GM23338 (cell line): ENCODE measurements at regions not wholly inside any gene's neighbourhood (a gene's known extent, or its start where the extent isn't known, plus 50 kb on each side); places are given as distances from the start of the nearest gene placed in this dataset.

Experiments
- ATAC-seq: fragments of 200-7000 bp; cut with Tn5 transposase; 3 replicates; pipeline ENCODE4 v1.9.1; 2020
- DNase-seq: peaks from one replicate; pipeline ENCODE4 v3.0.0-alpha.2; 2015; ENCODE audit warnings: low spot score
- H2AFZ ChIP-seq: fragments of 200-600 bp; sonication (generic); 2 replicates; pipeline ENCODE4 v1.8.0; 2016; ENCODE audit warnings: antibody characterized with exemption, mild to moderate bottlenecking, moderate library complexity
- H3F3A ChIP-seq: fragments of 200-600 bp; sonication (generic); replicated peaks from 2 replicates; pipeline ENCODE4 v1.8.0; 2017; ENCODE audit warnings: antibody characterized with exemption, mixed run types, low read depth
- H3K27ac ChIP-seq: fragments of 200-600 bp; sonication (generic); 2 replicates; pipeline ENCODE4 v1.6.1; 2016; ENCODE audit warnings: low read depth
- H3K27me3 ChIP-seq: fragments of 200-600 bp; sonication (generic); 2 replicates; pipeline ENCODE4 v1.8.0; 2016; ENCODE audit warnings: mild to moderate bottlenecking, mixed run types, moderate library complexity; ENCODE audit not compliant: insufficient read depth
- H3K36me3 ChIP-seq: fragments of 200-600 bp; sonication (generic); 2 replicates; pipeline ENCODE4 v1.8.0; 2016; ENCODE audit warnings: mild to moderate bottlenecking; ENCODE audit not compliant: insufficient read depth
- H3K4me1 ChIP-seq: fragments of 200-600 bp; sonication (generic); 2 replicates; pipeline ENCODE4 v1.8.0; 2016; ENCODE audit warnings: mild to moderate bottlenecking, moderate library complexity; ENCODE audit not compliant: insufficient read depth
- H3K4me2 ChIP-seq: fragments of 200-600 bp; sonication (generic); 2 replicates; pipeline ENCODE4 v1.7.1; 2017; ENCODE audit warnings: mixed run types
- H3K4me3 ChIP-seq: fragments of 200-600 bp; sonication (generic); 2 replicates; pipeline ENCODE4 v1.6.1; 2016; ENCODE audit warnings: mixed run types
- H3K79me2 ChIP-seq: fragments of 200-600 bp; sonication (generic); replicated peaks from 2 replicates; pipeline ENCODE4 v1.8.0; 2017; ENCODE audit warnings: mild to moderate bottlenecking; ENCODE audit not compliant: insufficient read depth
- H3K9me2 ChIP-seq: fragments of 200-600 bp; sonication (generic); 2 replicates; pipeline ENCODE4 v1.8.0; 2017; ENCODE audit not compliant: insufficient read depth
- H4K20me1 ChIP-seq: fragments of 200-600 bp; sonication (generic); replicated peaks from 2 replicates; pipeline ENCODE4 v1.8.0; 2017; ENCODE audit warnings: mild to moderate bottlenecking; ENCODE audit not compliant: insufficient read depth
- H3K27ac Mint-ChIP-seq: 2 replicates; pipeline ENCODE4 v1.8.0; 2020; ENCODE audit warnings: inconsistent platforms, mild to moderate bottlenecking, moderate library complexity, mixed read lengths
- H3K27me3 Mint-ChIP-seq: 3 replicates; pipeline ENCODE4 v1.8.0; 2022; ENCODE audit warnings: low read depth, mild to moderate bottlenecking, moderate library complexity, mixed read lengths, inconsistent platforms; ENCODE audit not compliant: insufficient read depth, poor library complexity
- H3K36me3 Mint-ChIP-seq: 3 replicates; pipeline ENCODE4 v1.8.0; 2021; ENCODE audit warnings: low read depth, mild to moderate bottlenecking, inconsistent platforms, moderate library complexity, mixed read lengths
- H3K4me1 Mint-ChIP-seq: 3 replicates; pipeline ENCODE4 v1.8.0; 2020; ENCODE audit warnings: mild to moderate bottlenecking, inconsistent platforms, mixed read lengths
- H3K4me3 Mint-ChIP-seq: 3 replicates; pipeline ENCODE4 v1.8.0; 2021; ENCODE audit warnings: moderate library complexity, mild to moderate bottlenecking, inconsistent platforms, mixed read lengths
- H3K9me3 Mint-ChIP-seq: 3 replicates; pipeline ENCODE4 v1.8.0; 2020; ENCODE audit warnings: moderate library complexity, mild to moderate bottlenecking, inconsistent platforms, mixed read lengths
- CREB1 ChIP-seq: fragments of 250-450 bp; sonication (Bioruptor Pico); IDR thresholded peaks from 2 replicates; pipeline ENCODE4 v1.5.0; 2020; ENCODE audit warnings: low read depth, mild to moderate bottlenecking, moderate library complexity
- EZH2 ChIP-seq: fragments of 200-600 bp; sonication (generic); IDR thresholded peaks from one replicate; pipeline ENCODE4 v1.8.0; 2017; ENCODE audit warnings: antibody characterized with exemption, mild to moderate bottlenecking, low read depth; ENCODE audit not compliant: unreplicated experiment
- EZH2phosphoT487 ChIP-seq: fragments of 200-600 bp; sonication (generic); IDR thresholded peaks from one replicate; pipeline ENCODE4 v1.8.1; 2018; ENCODE audit warnings: antibody characterized with exemption; ENCODE audit not compliant: unreplicated experiment
- JUNB ChIP-seq: IDR thresholded peaks from one replicate; pipeline ENCODE4 v1.6.1; 2016; ENCODE audit warnings: antibody characterized with exemption; ENCODE audit not compliant: unreplicated experiment
- NANOG ChIP-seq: IDR thresholded peaks from 2 replicates; pipeline ENCODE4 v1.6.1; 2016; ENCODE audit warnings: antibody characterized with exemption, borderline replicate concordance
- POLR2AphosphoS5 ChIP-seq: IDR thresholded peaks from 2 replicates; pipeline ENCODE4 v1.6.1; 2016; ENCODE audit warnings: antibody characterized with exemption, low read depth
- STAT1 ChIP-seq: IDR thresholded peaks from one replicate; pipeline ENCODE4 v1.6.1; 2016; ENCODE audit warnings: antibody characterized with exemption; ENCODE audit not compliant: unreplicated experiment
- ZNF114 ChIP-seq: fragments of 250-450 bp; sonication (Bioruptor Pico); IDR thresholded peaks from 2 replicates; pipeline ENCODE4 v1.5.0; 2020; ENCODE audit warnings: mild to moderate bottlenecking, moderate library complexity
- ZNF331 ChIP-seq: fragments of 250-450 bp; sonication (Bioruptor Pico); IDR thresholded peaks from 2 replicates; pipeline ENCODE4 v1.5.0; 2020; ENCODE audit warnings: low read depth, mild to moderate bottlenecking, moderate library complexity
- TF ChIP-seq, protein P1 (sequence below): fragments of 250-450 bp; sonication (Bioruptor Pico); IDR thresholded peaks from 2 replicates; pipeline ENCODE4 v1.5.0; 2020; ENCODE audit warnings: mild to moderate bottlenecking, moderate library complexity
- TF ChIP-seq, protein P2 (sequence below), 2 experiments: fragments of 200-600 bp in 1 of 2; sonication (generic) in 1 of 2; conservative IDR thresholded peaks; 2 replicates each; pipeline versions ENCODE4 v1.5.1 to v1.6.1; 2016 to 2017; ENCODE audit warnings: antibody characterized with exemption in 2 of 2, low read depth in 2 of 2, mild to moderate bottlenecking in 2 of 2, moderate library complexity in 1 of 2
- TF ChIP-seq, protein P3 (sequence below): IDR thresholded peaks from 2 replicates; pipeline ENCODE4 v1.6.1; 2016; ENCODE audit warnings: antibody characterized with exemption
- TF ChIP-seq, protein P4 (sequence below): IDR thresholded peaks from one replicate; pipeline ENCODE4 v1.6.1; 2018; ENCODE audit warnings: antibody characterized with exemption; ENCODE audit not compliant: unreplicated experiment

DNA sequence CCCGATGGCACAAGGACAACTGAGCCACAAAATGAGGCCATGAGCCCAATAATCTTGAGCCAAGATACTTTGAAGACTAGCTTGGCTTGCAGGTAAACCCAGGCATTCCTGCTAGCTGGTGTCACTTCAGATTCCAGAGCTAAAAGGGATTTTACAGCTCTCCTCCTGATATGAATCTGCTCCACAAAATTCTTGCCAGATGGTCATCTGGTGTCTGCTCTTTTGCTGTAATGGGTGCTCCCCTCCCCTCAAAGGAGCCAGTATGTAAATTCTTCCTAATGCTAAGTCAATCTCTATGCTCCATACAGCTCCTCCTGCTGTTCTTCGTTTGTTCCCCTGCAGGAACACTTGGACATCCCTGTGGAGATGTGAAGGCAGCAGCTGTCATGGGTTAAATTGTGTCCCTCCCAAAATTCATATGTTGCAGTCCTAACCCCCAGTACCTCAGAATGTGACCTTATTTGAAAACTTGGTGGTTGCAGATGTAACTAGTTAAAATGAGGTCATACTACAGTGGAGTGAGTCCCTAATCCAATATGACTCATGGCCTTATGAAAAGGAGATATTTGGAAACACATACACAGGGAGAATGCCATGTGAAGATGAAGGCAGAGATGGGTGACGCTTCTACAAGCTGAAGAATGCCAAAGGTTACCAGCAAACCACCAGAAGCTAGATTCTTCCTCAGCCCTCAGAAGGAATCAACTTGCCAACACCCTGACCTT lies 180.6 kb upstream of the PALMD start (continued):
- TF ChIP-seq EZH2, result no peak
- TF ChIP-seq STAT1, result no peak
- TF ChIP-seq, protein P1, sequence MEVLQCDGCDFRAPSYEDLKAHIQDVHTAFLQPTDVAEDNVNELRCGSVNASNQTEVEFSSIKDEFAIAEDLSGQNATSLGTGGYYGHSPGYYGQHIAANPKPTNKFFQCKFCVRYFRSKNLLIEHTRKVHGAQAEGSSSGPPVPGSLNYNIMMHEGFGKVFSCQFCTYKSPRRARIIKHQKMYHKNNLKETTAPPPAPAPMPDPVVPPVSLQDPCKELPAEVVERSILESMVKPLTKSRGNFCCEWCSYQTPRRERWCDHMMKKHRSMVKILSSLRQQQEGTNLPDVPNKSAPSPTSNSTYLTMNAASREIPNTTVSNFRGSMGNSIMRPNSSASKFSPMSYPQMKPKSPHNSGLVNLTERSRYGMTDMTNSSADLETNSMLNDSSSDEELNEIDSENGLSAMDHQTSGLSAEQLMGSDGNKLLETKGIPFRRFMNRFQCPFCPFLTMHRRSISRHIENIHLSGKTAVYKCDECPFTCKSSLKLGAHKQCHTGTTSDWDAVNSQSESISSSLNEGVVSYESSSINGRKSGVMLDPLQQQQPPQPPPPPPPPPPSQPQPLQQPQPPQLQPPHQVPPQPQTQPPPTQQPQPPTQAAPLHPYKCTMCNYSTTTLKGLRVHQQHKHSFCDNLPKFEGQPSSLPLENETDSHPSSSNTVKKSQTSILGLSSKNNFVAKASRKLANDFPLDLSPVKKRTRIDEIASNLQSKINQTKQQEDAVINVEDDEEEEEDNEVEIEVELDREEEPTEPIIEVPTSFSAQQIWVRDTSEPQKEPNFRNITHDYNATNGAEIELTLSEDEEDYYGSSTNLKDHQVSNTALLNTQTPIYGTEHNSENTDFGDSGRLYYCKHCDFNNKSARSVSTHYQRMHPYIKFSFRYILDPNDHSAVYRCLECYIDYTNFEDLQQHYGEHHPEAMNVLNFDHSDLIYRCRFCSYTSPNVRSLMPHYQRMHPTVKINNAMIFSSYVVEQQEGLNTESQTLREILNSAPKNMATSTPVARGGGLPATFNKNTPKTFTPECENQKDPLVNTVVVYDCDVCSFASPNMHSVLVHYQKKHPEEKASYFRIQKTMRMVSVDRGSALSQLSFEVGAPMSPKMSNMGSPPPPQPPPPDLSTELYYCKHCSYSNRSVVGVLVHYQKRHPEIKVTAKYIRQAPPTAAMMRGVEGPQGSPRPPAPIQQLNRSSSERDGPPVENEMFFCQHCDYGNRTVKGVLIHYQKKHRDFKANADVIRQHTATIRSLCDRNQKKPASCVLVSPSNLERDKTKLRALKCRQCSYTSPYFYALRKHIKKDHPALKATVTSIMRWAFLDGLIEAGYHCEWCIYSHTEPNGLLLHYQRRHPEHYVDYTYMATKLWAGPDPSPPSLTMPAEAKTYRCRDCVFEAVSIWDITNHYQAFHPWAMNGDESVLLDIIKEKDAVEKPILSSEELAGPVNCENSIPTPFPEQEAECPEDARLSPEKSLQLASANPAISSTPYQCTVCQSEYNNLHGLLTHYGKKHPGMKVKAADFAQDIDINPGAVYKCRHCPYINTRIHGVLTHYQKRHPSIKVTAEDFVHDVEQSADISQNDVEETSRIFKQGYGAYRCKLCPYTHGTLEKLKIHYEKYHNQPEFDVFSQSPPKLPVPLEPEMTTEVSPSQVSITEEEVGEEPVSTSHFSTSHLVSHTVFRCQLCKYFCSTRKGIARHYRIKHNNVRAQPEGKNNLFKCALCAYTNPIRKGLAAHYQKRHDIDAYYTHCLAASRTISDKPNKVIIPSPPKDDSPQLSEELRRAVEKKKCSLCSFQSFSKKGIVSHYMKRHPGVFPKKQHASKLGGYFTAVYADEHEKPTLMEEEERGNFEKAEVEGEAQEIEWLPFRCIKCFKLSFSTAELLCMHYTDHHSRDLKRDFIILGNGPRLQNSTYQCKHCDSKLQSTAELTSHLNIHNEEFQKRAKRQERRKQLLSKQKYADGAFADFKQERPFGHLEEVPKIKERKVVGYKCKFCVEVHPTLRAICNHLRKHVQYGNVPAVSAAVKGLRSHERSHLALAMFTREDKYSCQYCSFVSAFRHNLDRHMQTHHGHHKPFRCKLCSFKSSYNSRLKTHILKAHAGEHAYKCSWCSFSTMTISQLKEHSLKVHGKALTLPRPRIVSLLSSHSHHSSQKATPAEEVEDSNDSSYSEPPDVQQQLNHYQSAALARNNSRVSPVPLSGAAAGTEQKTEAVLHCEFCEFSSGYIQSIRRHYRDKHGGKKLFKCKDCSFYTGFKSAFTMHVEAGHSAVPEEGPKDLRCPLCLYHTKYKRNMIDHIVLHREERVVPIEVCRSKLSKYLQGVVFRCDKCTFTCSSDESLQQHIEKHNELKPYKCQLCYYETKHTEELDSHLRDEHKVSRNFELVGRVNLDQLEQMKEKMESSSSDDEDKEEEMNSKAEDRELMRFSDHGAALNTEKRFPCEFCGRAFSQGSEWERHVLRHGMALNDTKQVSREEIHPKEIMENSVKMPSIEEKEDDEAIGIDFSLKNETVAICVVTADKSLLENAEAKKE, result no peak

DNA sequence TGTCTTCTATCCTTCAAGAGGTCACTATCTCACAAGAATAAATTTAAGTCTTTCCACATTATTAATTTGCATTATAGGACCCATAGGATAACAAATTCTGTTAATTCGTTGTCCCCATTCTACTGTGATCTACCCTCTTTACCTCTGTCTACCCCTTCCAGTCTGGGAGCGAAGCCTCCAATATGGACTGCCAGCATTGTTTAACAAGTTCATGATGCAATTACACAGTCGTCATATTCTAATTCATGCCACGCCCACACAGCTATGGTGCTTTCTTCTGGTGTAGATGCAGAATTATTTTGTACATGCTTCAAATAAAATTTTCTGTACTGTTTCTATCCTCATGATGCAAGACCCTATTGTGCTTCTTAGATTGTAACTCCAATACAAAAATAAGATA lies 178.3 kb upstream of the PALMD start:
- Histone ChIP-seq H3F3A (no peaks in the 10 kb centered on the region), H3K27me3 (no peaks in the 10 kb centered on the region), H3K4me2 (no peak overlapping the region), H3K27ac (no peak overlapping the region), H3K9me2 (peaks cover 12% of the 10 kb centered on the region), H3K36me3 (no peaks in the 10 kb centered on the region), H3K4me1 (0 out of 2 replicates have a peak, but pooled peaks cover 4% of the 10 kb centered on the region), H3K79me2 (no peaks in the 10 kb centered on the region), H4K20me1 (no peaks in the 10 kb centered on the region), H3K4me3 (no peak overlapping the region), H2AFZ (no peak overlapping the region)
- Mint-ChIP-seq H3K9me3 (no peaks in the 10 kb centered on the region), H3K4me3 (no peak overlapping the region), H3K4me1 (peaks cover 5% of the 10 kb centered on the region; the same call in 2 of the 3 replicates), H3K27me3 (no peaks in the 10 kb centered on the region), H3K36me3 (no peaks in the 10 kb centered on the region), H3K27ac (no peak overlapping the region)
- no peak for DNase-seq
- no peak for ATAC-seq
- no peak for TF ChIP-seq POLR2AphosphoS5
- no peak for TF ChIP-seq ZNF331 (CRISPR knock-in tag)
- no peak for TF ChIP-seq JUNB
- no peak for TF ChIP-seq EZH2
- TF ChIP-seq ZNF114, result no peak
- no peak for TF ChIP-seq EZH2phosphoT487
- TF ChIP-seq, protein P2, sequence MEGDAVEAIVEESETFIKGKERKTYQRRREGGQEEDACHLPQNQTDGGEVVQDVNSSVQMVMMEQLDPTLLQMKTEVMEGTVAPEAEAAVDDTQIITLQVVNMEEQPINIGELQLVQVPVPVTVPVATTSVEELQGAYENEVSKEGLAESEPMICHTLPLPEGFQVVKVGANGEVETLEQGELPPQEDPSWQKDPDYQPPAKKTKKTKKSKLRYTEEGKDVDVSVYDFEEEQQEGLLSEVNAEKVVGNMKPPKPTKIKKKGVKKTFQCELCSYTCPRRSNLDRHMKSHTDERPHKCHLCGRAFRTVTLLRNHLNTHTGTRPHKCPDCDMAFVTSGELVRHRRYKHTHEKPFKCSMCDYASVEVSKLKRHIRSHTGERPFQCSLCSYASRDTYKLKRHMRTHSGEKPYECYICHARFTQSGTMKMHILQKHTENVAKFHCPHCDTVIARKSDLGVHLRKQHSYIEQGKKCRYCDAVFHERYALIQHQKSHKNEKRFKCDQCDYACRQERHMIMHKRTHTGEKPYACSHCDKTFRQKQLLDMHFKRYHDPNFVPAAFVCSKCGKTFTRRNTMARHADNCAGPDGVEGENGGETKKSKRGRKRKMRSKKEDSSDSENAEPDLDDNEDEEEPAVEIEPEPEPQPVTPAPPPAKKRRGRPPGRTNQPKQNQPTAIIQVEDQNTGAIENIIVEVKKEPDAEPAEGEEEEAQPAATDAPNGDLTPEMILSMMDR (conservative IDR thresholded peaks at IDR 0.05; ENCODE audit: low read depth in 2 of 2), result no peak
- TF ChIP-seq, protein P3, sequence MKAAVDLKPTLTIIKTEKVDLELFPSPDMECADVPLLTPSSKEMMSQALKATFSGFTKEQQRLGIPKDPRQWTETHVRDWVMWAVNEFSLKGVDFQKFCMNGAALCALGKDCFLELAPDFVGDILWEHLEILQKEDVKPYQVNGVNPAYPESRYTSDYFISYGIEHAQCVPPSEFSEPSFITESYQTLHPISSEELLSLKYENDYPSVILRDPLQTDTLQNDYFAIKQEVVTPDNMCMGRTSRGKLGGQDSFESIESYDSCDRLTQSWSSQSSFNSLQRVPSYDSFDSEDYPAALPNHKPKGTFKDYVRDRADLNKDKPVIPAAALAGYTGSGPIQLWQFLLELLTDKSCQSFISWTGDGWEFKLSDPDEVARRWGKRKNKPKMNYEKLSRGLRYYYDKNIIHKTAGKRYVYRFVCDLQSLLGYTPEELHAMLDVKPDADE, result no peak
- TF ChIP-seq NANOG, result no peak
- no peak for TF ChIP-seq STAT1
- no peak for TF ChIP-seq CREB1 (CRISPR knock-in tag)
- TF ChIP-seq, protein P4, sequence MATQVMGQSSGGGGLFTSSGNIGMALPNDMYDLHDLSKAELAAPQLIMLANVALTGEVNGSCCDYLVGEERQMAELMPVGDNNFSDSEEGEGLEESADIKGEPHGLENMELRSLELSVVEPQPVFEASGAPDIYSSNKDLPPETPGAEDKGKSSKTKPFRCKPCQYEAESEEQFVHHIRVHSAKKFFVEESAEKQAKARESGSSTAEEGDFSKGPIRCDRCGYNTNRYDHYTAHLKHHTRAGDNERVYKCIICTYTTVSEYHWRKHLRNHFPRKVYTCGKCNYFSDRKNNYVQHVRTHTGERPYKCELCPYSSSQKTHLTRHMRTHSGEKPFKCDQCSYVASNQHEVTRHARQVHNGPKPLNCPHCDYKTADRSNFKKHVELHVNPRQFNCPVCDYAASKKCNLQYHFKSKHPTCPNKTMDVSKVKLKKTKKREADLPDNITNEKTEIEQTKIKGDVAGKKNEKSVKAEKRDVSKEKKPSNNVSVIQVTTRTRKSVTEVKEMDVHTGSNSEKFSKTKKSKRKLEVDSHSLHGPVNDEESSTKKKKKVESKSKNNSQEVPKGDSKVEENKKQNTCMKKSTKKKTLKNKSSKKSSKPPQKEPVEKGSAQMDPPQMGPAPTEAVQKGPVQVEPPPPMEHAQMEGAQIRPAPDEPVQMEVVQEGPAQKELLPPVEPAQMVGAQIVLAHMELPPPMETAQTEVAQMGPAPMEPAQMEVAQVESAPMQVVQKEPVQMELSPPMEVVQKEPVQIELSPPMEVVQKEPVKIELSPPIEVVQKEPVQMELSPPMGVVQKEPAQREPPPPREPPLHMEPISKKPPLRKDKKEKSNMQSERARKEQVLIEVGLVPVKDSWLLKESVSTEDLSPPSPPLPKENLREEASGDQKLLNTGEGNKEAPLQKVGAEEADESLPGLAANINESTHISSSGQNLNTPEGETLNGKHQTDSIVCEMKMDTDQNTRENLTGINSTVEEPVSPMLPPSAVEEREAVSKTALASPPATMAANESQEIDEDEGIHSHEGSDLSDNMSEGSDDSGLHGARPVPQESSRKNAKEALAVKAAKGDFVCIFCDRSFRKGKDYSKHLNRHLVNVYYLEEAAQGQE, result no peak
